Activated CD8-positive, alpha-beta memory T cell treated with anti-CD3 and anti-CD28 coated beads, Interleukin-2, amount 10 ng/mL, durations not matched to agents 7 days and 5 days (primary cell): ENCODE measurements at regions not wholly inside any gene's neighbourhood (a gene's known extent, or its start where the extent isn't known, plus 50 kb on each side); places are given as distances from the start of the nearest gene placed in this dataset.

Source experiments
- ATAC-seq: fragments of 150-1000 bp; cut with Tn5 transposase; one replicate; pipeline ENCODE4 v1.10.0; 2021; ENCODE audit warnings: moderate library complexity
- CTCF ChIA-PET: fragments of 350-600 bp; sonication (Branson Sonifier 250); formaldehyde crosslinking; loops from one replicate; lab custom pipeline; 2021; ENCODE audit warnings: antibody characterized with exemption; lab: Charles Lee
- DNase-seq: peaks from one replicate; pipeline ENCODE4 v3.0.0-alpha.2; 2020
- H3K27ac Mint-ChIP-seq: one replicate; pipeline ENCODE4 v1.8.0; 2021; ENCODE audit warnings: mild to moderate bottlenecking, mixed read lengths
- H3K27me3 Mint-ChIP-seq: one replicate; pipeline ENCODE4 v1.8.0; 2021; ENCODE audit warnings: mixed read lengths
- H3K36me3 Mint-ChIP-seq: one replicate; pipeline ENCODE4 v1.8.0; 2021; ENCODE audit warnings: mild to moderate bottlenecking, mixed read lengths
- H3K4me1 Mint-ChIP-seq: one replicate; pipeline ENCODE4 v1.8.0; 2021; ENCODE audit warnings: mixed read lengths
- H3K4me3 Mint-ChIP-seq: one replicate; pipeline ENCODE4 v1.8.0; 2021; ENCODE audit warnings: mild to moderate bottlenecking, moderate library complexity, mixed read lengths
- H3K9me3 Mint-ChIP-seq: one replicate; pipeline ENCODE4 v1.8.0; 2022; ENCODE audit warnings: low read depth, mixed read lengths

- Mint-ChIP-seq H3K4me1 (no peaks in the 10 kb centered on the region), H3K4me3 (no peak overlapping the region), H3K36me3 (no peaks in the 10 kb centered on the region), H3K27me3 (no peaks in the 10 kb centered on the region), H3K9me3 (peaks cover 2% of the 10 kb centered on the region), H3K27ac (no peak overlapping the region)
- ATAC-seq (no peak), DNase-seq (no peak)
- CTCF ChIA-PET = no interaction called here
Observed at GRCh38 chr18:64334748-64335147, 185.9 kb upstream of the LINC00305 start.

DNA sequence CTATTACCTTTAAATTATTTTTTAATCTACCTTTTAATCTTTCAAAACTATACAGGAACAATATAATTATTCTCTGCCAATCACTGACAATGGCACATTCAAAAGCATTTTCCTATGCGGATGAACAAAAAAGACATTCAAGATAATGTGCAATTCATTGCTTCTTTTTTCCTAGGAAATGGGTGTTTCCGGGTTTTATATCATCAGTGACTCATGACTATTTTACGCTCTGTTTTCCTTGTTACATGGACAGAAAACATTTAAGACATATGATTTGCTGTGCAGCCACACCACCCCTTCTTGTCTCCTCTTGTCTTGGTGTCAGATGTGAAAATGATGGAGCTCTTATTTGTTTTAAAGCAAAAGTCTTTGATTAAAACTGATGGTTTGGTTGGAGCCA lies 184.7 kb upstream of the LINC00305 start:
- DNase-seq (no peak), ATAC-seq (no peak)
- CTCF ChIA-PET = no interaction called here
- H3K4me3 Mint-ChIP-seq = no peak overlapping the region
- H3K36me3 Mint-ChIP-seq = no peaks in the 10 kb centered on the region
- H3K27ac Mint-ChIP-seq = no peak overlapping the region
- no peaks in the 10 kb centered on the region for H3K27me3 Mint-ChIP-seq
- H3K9me3 Mint-ChIP-seq = peaks cover 2% of the 10 kb centered on the region
- H3K4me1 Mint-ChIP-seq = no peaks in the 10 kb centered on the region

DNA sequence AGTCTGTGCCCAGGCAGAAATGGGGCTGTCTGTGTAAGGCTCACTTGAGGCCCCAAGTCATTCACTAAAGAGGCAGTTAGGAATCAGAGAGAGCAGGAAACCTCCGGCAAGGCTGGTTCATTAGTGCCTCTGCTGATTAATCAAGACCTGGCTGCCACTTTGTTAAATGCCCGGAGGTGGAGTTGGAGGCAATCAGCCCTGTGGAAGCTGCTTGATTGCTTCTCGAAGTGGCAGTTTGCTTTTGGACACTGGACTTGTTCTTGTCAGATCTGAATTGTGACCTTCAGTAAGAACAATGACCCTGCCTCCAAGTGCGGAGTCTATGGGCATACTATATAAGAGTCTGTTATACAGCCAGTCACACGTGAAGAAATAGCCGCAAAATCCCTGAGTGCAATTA lies 183.9 kb upstream of the LINC00305 start:
- CTCF ChIA-PET = no interaction called here
- no peaks in the 10 kb centered on the region for H3K4me1 Mint-ChIP-seq

GRCh38 chr18:64331419-64331818 lies 182.5 kb upstream of the LINC00305 start:
- H3K4me1 Mint-ChIP-seq = no peaks in the 10 kb centered on the region
- no peak overlapping the region for H3K4me3 Mint-ChIP-seq
- DNase-seq (no peak), ATAC-seq (no peak)
- no peaks in the 10 kb centered on the region for H3K36me3 Mint-ChIP-seq
- CTCF ChIA-PET = no interaction called here
- H3K9me3 Mint-ChIP-seq = peaks cover 2% of the 10 kb centered on the region
- H3K27ac Mint-ChIP-seq = no peak overlapping the region
- no peaks in the 10 kb centered on the region for H3K27me3 Mint-ChIP-seq

More for the DNA sequence above, 183.9 kb upstream of the LINC00305 start:
- ATAC-seq (no peak), DNase-seq (no peak)
- Mint-ChIP-seq H3K4me3 (no peak overlapping the region), H3K27me3 (no peaks in the 10 kb centered on the region), H3K9me3 (peaks cover 2% of the 10 kb centered on the region), H3K27ac (no peak overlapping the region), H3K36me3 (no peaks in the 10 kb centered on the region)

DNA sequence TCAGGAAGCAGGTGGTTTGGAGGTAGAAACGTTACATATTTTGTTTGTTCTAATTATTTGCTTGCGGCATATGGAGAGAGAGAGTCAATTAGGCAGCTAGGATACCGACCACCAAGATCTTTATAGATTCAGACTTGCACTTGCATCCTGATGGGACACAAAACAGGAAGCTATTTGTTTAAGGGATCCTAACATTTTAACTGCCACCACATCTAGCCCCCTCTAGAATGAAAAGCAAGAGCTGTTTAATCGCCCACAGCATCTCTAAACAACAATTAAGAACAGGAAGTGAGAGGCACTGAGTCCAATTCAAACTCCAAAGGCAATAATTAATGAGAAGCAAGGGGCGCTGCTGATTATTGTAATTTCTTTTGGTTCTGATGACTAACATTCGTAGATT lies 182.0 kb upstream of the LINC00305 start:
- no peak for DNase-seq
- no peak for ATAC-seq
- Mint-ChIP-seq H3K4me1 (no peaks in the 10 kb centered on the region), H3K27ac (no peak overlapping the region), H3K9me3 (peaks cover 3% of the 10 kb centered on the region), H3K27me3 (no peaks in the 10 kb centered on the region), H3K4me3 (no peak overlapping the region), H3K36me3 (no peaks in the 10 kb centered on the region)
- CTCF ChIA-PET = no interaction called here

DNA sequence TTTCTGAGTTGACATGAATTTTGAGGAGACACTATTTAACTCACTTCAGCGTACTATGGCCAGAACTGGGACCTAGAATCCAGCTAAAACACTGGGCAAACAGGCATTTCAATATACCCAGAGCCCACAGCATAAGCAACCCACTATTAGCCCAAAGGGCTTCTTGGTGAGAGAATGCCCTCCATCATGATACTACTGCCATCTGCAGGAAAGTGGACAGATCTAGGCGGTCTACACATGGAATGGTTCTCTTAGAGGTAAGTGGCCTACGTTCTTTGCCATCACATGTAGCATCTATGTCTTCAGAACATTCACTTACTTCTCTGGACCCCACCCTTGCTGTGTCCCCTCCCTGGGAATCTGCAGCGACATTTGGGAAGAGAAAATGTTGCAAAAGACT lies 181.3 kb upstream of the LINC00305 start:
- no peaks in the 10 kb centered on the region for H3K36me3 Mint-ChIP-seq
- CTCF ChIA-PET = no interaction called here
- H3K9me3 Mint-ChIP-seq = peaks cover 4% of the 10 kb centered on the region
- H3K27me3 Mint-ChIP-seq = no peaks in the 10 kb centered on the region
- H3K4me3 Mint-ChIP-seq = no peak overlapping the region
- H3K27ac Mint-ChIP-seq = no peak overlapping the region
- no peaks in the 10 kb centered on the region for H3K4me1 Mint-ChIP-seq
- DNase-seq (no peak), ATAC-seq (no peak)

GRCh38 chr18:64322189-64322588 lies 173.3 kb upstream of the LINC00305 start:
- H3K36me3 Mint-ChIP-seq = no peaks in the 10 kb centered on the region
- CTCF ChIA-PET = no interaction called here
- no peaks in the 10 kb centered on the region for H3K4me1 Mint-ChIP-seq
- H3K9me3 Mint-ChIP-seq = peaks cover 10% of the 10 kb centered on the region
- ATAC-seq (no peak), DNase-seq (no peak)
- no peak overlapping the region for H3K4me3 Mint-ChIP-seq
- no peaks in the 10 kb centered on the region for H3K27me3 Mint-ChIP-seq
- no peak overlapping the region for H3K27ac Mint-ChIP-seq

DNA sequence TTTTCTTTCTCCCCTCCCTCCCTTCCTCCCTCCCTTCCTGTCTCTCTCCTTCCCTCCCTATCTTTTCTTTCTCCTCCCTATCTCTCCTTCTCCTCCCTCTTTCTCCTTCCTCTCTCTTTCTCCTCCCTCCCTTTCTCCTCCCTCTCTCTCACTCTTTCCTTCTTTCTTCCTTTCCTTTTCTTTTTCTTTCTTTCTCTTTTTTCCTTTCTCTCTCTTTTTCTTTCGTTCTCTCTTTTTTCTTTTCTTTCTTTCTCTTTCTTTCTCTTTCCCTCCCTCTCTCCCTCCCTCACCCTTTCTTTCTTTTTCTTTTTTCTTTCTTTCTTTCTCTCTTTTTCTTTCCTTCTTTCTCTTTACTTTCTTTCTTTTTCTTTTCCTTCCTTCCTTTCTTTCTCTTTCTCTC lies 169.7 kb upstream of the LINC00305 start:
- Mint-ChIP-seq H3K9me3 (peaks cover 12% of the 10 kb centered on the region), H3K36me3 (no peaks in the 10 kb centered on the region), H3K27ac (no peak overlapping the region), H3K4me3 (no peak overlapping the region), H3K4me1 (no peaks in the 10 kb centered on the region), H3K27me3 (no peaks in the 10 kb centered on the region)
- CTCF ChIA-PET = no interaction called here
- DNase-seq = no peak
- ATAC-seq = no peak

DNA sequence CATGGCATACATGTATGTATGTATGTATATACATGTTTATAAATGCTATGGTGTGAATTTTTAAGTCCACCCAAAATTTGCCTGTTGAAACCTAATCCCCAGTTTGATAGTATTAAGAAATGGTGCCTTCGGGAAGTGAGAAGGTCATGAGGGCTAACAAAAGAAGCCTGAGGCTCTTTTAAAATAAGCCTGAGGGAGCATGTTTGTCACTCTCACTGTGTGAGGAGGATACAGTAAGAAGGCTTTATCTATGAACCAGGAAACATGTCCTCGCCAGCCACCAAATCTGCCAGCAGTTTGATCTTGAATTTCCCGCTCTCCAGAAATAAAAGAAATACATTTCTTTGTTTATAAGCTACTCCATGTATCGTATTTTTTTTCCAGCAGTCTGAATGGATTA lies 163.0 kb upstream of the LINC00305 start:
- Mint-ChIP-seq H3K4me3 (no peak overlapping the region), H3K9me3 (peaks cover 4% of the 10 kb centered on the region)

DNA sequence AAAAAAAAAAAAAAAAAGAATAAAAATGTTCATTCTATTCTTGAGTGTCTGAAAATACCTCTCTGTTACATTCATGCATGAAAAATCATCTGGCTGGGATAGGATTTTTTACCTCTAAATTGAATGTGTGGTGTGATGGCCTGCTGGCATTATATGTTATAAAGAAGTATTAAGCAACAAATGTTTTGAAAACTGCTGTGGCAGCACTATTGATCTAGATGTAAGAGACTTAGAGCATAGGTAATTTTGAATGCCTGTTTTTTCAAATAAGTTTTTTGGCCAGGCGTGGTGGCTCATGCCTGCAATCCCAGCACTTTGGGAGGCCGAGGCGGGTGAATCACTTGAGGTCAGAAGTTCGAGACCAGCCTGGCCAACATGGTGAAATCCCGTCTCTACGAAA lies 147.0 kb upstream of the LINC00305 start:
- CTCF ChIA-PET = no interaction called here
- H3K27ac Mint-ChIP-seq = no peak overlapping the region

More for the DNA sequence above, 163.0 kb upstream of the LINC00305 start:
- H3K27me3 Mint-ChIP-seq = no peaks in the 10 kb centered on the region
- H3K4me1 Mint-ChIP-seq = no peaks in the 10 kb centered on the region
- no peaks in the 10 kb centered on the region for H3K36me3 Mint-ChIP-seq
- no peak overlapping the region for H3K27ac Mint-ChIP-seq
- DNase-seq = no peak
- no peak for ATAC-seq
- CTCF ChIA-PET = no interaction called here

DNA sequence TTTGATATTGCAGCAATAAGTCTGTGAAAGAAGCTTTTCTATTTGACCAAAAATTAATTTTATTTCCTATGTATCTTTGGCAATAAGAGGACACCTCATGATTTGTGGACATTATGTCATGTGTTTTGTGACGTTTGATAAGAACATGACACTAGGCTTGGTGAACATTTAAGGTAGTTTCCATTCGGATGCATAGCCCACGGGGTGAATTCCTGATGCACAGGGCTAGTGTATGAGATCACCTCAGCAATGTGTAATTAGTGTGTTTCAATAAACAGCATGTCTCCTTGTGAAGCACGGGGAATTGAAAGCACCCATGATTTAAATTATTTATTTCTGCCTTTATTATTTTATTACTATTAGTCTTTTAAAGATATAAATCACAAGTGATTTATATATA lies 146.1 kb upstream of the LINC00305 start:
- Mint-ChIP-seq H3K4me1 (no peaks in the 10 kb centered on the region), H3K27me3 (no peaks in the 10 kb centered on the region), H3K27ac (no peak overlapping the region), H3K4me3 (no peak overlapping the region), H3K9me3 (peaks cover 2% of the 10 kb centered on the region), H3K36me3 (no peaks in the 10 kb centered on the region)
- ATAC-seq (no peak), DNase-seq (no peak)
- CTCF ChIA-PET = no interaction called here

More for the DNA sequence above, 147.0 kb upstream of the LINC00305 start:
- Mint-ChIP-seq H3K27me3 (no peaks in the 10 kb centered on the region), H3K36me3 (no peaks in the 10 kb centered on the region), H3K4me3 (no peak overlapping the region), H3K9me3 (peaks cover 2% of the 10 kb centered on the region), H3K4me1 (no peaks in the 10 kb centered on the region)
- DNase-seq (no peak), ATAC-seq (no peak)

GRCh38 chr18:64288432-64288831 lies 139.5 kb upstream of the LINC00305 start:
- DNase-seq (no peak), ATAC-seq (no peak)
- Mint-ChIP-seq H3K4me1 (no peaks in the 10 kb centered on the region), H3K36me3 (no peaks in the 10 kb centered on the region), H3K27ac (no peak overlapping the region), H3K9me3 (peaks cover 2% of the 10 kb centered on the region), H3K27me3 (no peaks in the 10 kb centered on the region), H3K4me3 (no peak overlapping the region)
- CTCF ChIA-PET = no interaction called here

- H3K4me3 Mint-ChIP-seq = no peak overlapping the region
- no peak for DNase-seq
- no peak overlapping the region for H3K27ac Mint-ChIP-seq
- peaks cover 2% of the 10 kb centered on the region for H3K9me3 Mint-ChIP-seq
- no peaks in the 10 kb centered on the region for H3K27me3 Mint-ChIP-seq
- CTCF ChIA-PET = no interaction called here
- H3K4me1 Mint-ChIP-seq = no peaks in the 10 kb centered on the region
- ATAC-seq = no peak
- H3K36me3 Mint-ChIP-seq = no peaks in the 10 kb centered on the region
Observed at GRCh38 chr18:64287926-64288325, 139.0 kb upstream of the LINC00305 start.

DNA sequence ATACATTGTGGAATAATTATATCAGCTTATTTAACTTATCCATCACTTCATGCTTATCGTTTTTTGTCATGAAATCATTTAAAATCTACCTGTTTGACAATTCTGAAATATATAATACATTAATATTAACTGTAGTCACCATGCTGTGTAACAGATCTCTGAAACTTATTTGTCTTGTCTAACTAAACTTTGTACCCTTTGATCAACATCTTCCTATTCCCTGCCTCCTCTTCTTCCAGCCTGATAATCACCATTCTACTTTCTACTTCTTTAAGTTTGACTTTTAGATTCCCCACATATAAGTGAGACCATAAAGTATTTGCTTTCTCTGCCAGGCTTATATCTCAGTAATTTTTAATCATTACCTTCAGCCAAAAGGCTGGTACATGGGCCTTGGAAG lies 134.2 kb upstream of the LINC00305 start:
- H3K9me3 Mint-ChIP-seq = peaks cover 6% of the 10 kb centered on the region
- H3K4me1 Mint-ChIP-seq = no peaks in the 10 kb centered on the region
- H3K27ac Mint-ChIP-seq = no peak overlapping the region
- no peak for ATAC-seq
- CTCF ChIA-PET = no interaction called here
- H3K36me3 Mint-ChIP-seq = no peaks in the 10 kb centered on the region
- no peak overlapping the region for H3K4me3 Mint-ChIP-seq
- no peak for DNase-seq
- H3K27me3 Mint-ChIP-seq = no peaks in the 10 kb centered on the region

DNA sequence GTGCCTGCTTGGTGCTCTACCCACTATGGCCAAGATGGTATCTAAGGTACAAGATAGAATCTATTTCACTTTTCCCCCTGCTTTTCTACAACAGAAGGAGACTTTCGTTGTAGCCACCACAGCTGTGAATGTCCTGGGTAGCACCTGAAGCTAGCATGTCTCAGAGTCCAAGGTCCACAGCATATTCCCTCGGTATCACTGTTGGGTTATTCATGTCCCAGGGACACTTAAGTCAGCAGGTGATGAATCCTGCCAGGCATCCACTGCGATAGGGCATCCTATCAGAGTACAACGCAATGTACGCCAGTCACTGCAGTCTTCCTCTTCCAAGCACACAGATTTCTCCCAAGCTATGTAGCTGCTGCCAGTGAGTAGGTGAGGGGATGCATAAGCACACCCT lies 129.1 kb upstream of the LINC00305 start:
- peaks cover 10% of the 10 kb centered on the region for H3K9me3 Mint-ChIP-seq
- no peak for DNase-seq
- no peaks in the 10 kb centered on the region for H3K4me1 Mint-ChIP-seq
- CTCF ChIA-PET = no interaction called here
- no peaks in the 10 kb centered on the region for H3K36me3 Mint-ChIP-seq
- no peak overlapping the region for H3K27ac Mint-ChIP-seq
- H3K4me3 Mint-ChIP-seq = no peak overlapping the region
- H3K27me3 Mint-ChIP-seq = no peaks in the 10 kb centered on the region
- no peak for ATAC-seq
